ENCODE measurements at regions not wholly inside any gene's neighbourhood (a gene's known extent, or its start where the extent isn't known, plus 50 kb on each side); places are given as distances from the start of the nearest gene placed in this dataset.

- peak overlapping the region; percentile 92 for H3K27ac Mint-ChIP-seq
- DNase-seq (no peak), ATAC-seq (replicated peaks in 1 of 2) (peak; percentile 30 to 48)
- H3K4me3 Mint-ChIP-seq = peak overlapping the region; percentile 72 to 76
- H3K36me3 Mint-ChIP-seq (ENCODE audit: insufficient read depth in 2 of 2) = peaks cover 3 to 9% of the 10 kb centered on the region in 2 donors
- no peaks in the 10 kb centered on the region for H3K27me3 Mint-ChIP-seq (ENCODE audit: low read depth)
- peaks cover 0 to 1% of the 10 kb centered on the region in 2 donors for H3K9me3 Mint-ChIP-seq
- H3K4me1 Mint-ChIP-seq (ENCODE audit: low read depth) = peaks cover 61% of the 10 kb centered on the region
Measured at GRCh38 chr11:95700471-95700817, 89.1 kb downstream of the FAM76B start.

GRCh38 chr11:95699631-95700470, 89.7 kb downstream of the FAM76B start:
- peaks cover 63% of the 10 kb centered on the region for H3K4me1 Mint-ChIP-seq (ENCODE audit: low read depth)
- H3K27ac Mint-ChIP-seq = peak overlapping the region; percentile 92
- peak; percentile 65 to 67 for ATAC-seq (replicated peaks in 1 of 2)
- DNase-seq = peak in 1 of 2 donors; percentile 26
- H3K4me3 Mint-ChIP-seq = peak overlapping the region; percentile 72 to 76
- peaks cover 3 to 9% of the 10 kb centered on the region in 2 donors for H3K36me3 Mint-ChIP-seq (ENCODE audit: insufficient read depth in 2 of 2)
- peaks cover under 1 to 1% of the 10 kb centered on the region in 2 donors for H3K9me3 Mint-ChIP-seq
- no peaks in the 10 kb centered on the region for H3K27me3 Mint-ChIP-seq (ENCODE audit: low read depth)

- Mint-ChIP-seq H3K4me1 (ENCODE audit: low read depth) (peaks cover 63% of the 10 kb centered on the region), H3K36me3 (ENCODE audit: insufficient read depth in 2 of 2) (peaks cover 3 to 14% of the 10 kb centered on the region in 2 donors), H3K27ac (peak overlapping the region; percentile 92), H3K9me3 (peaks cover 1 to 3% of the 10 kb centered on the region in 2 donors), H3K27me3 (ENCODE audit: low read depth) (no peaks in the 10 kb centered on the region), H3K4me3 (peak overlapping the region; percentile 72 to 76)
- peak; percentile 57 to 67 for ATAC-seq (replicated peaks in 1 of 2)
- no peak for DNase-seq
Measured at GRCh38 chr11:95698676-95699557, 90.7 kb downstream of the FAM76B start.

- Mint-ChIP-seq H3K36me3 (ENCODE audit: insufficient read depth in 2 of 2) (peaks cover 3 to 20% of the 10 kb centered on the region in 2 donors), H3K4me1 (ENCODE audit: low read depth) (peaks cover 63% of the 10 kb centered on the region), H3K4me3 (peak overlapping the region; percentile 72 to 76), H3K27ac (peak overlapping the region; percentile 92), H3K9me3 (peaks cover 3% of the 10 kb centered on the region in 2 donors), H3K27me3 (ENCODE audit: low read depth) (no peaks in the 10 kb centered on the region)
- ATAC-seq (replicated peaks in 1 of 2) (no peak), DNase-seq (no peak)
Measured at GRCh38 chr11:95697614-95698408, 91.8 kb downstream of the FAM76B start.

GRCh38 chr11:95695181-95695580, 94.4 kb downstream of the FAM76B start:
- H3K9me3 Mint-ChIP-seq = peaks cover 3% of the 10 kb centered on the region in 2 donors
- no peak for DNase-seq
- peaks cover 47% of the 10 kb centered on the region for H3K4me1 Mint-ChIP-seq (ENCODE audit: low read depth)
- no peak overlapping the region for H3K27ac Mint-ChIP-seq
- H3K27me3 Mint-ChIP-seq (ENCODE audit: low read depth) = no peaks in the 10 kb centered on the region
- H3K4me3 Mint-ChIP-seq = no peak overlapping the region
- peaks cover 3 to 20% of the 10 kb centered on the region in 2 donors for H3K36me3 Mint-ChIP-seq (ENCODE audit: insufficient read depth in 2 of 2)
- ATAC-seq (replicated peaks in 1 of 2) = no peak

- H3K27ac Mint-ChIP-seq = no peak overlapping the region
- peaks cover 3% of the 10 kb centered on the region in 2 donors for H3K9me3 Mint-ChIP-seq
Measured at GRCh38 chr11:95693298-95693697, 96.3 kb downstream of the FAM76B start.

GRCh38 chr11:95692526-95693260, 96.9 kb downstream of the FAM76B start:
- Mint-ChIP-seq H3K9me3 (peaks cover 3% of the 10 kb centered on the region in 2 donors), H3K4me3 (no peak overlapping the region), H3K36me3 (ENCODE audit: insufficient read depth in 2 of 2) (peaks cover 5 to 18% of the 10 kb centered on the region in 2 donors), H3K27ac (no peak overlapping the region), H3K27me3 (ENCODE audit: low read depth) (no peaks in the 10 kb centered on the region), H3K4me1 (ENCODE audit: low read depth) (peaks cover 22% of the 10 kb centered on the region)
- ATAC-seq (replicated peaks in 1 of 2) (no peak), DNase-seq (no peak)

More at GRCh38 chr11:95693298-95693697, 96.3 kb downstream of the FAM76B start:
- H3K36me3 Mint-ChIP-seq (ENCODE audit: insufficient read depth in 2 of 2) = peaks cover 5 to 20% of the 10 kb centered on the region in 2 donors
- DNase-seq (no peak), ATAC-seq (replicated peaks in 1 of 2) (no peak)
- peaks cover 28% of the 10 kb centered on the region for H3K4me1 Mint-ChIP-seq (ENCODE audit: low read depth)
- no peaks in the 10 kb centered on the region for H3K27me3 Mint-ChIP-seq (ENCODE audit: low read depth)
- H3K4me3 Mint-ChIP-seq = no peak overlapping the region

- no peak overlapping the region for H3K4me3 Mint-ChIP-seq
- H3K27me3 Mint-ChIP-seq (ENCODE audit: low read depth) = no peaks in the 10 kb centered on the region
- H3K27ac Mint-ChIP-seq = no peak overlapping the region
- H3K36me3 Mint-ChIP-seq (ENCODE audit: insufficient read depth in 2 of 2) = peaks cover 2 to 11% of the 10 kb centered on the region in 2 donors
- H3K9me3 Mint-ChIP-seq = peaks cover 1 to 3% of the 10 kb centered on the region in 2 donors
- DNase-seq = no peak
- H3K4me1 Mint-ChIP-seq (ENCODE audit: low read depth) = peaks cover 17% of the 10 kb centered on the region
- ATAC-seq (replicated peaks in 1 of 2) = no peak
Measured at GRCh38 chr11:95690100-95690499, 99.5 kb downstream of the FAM76B start.

GRCh38 chr11:95688501-95689222, 100.9 kb downstream of the FAM76B start:
- ATAC-seq (replicated peaks in 1 of 2) = peak; percentile 85 to 88
- H3K9me3 Mint-ChIP-seq = no peaks in the 10 kb centered on the region
- peaks cover 2 to 3% of the 10 kb centered on the region in 2 donors for H3K36me3 Mint-ChIP-seq (ENCODE audit: insufficient read depth in 2 of 2)
- H3K4me3 Mint-ChIP-seq = no peak overlapping the region
- H3K4me1 Mint-ChIP-seq (ENCODE audit: low read depth) = peaks cover 32% of the 10 kb centered on the region
- no peak overlapping the region for H3K27ac Mint-ChIP-seq
- DNase-seq = no peak
- H3K27me3 Mint-ChIP-seq (ENCODE audit: low read depth) = no peaks in the 10 kb centered on the region

- H3K9me3 Mint-ChIP-seq = no peaks in the 10 kb centered on the region
- DNase-seq = no peak
- peaks cover 38% of the 10 kb centered on the region for H3K4me1 Mint-ChIP-seq (ENCODE audit: low read depth)
- no peak overlapping the region for H3K4me3 Mint-ChIP-seq
- peaks cover 2% of the 10 kb centered on the region in 2 donors for H3K36me3 Mint-ChIP-seq (ENCODE audit: insufficient read depth in 2 of 2)
- H3K27me3 Mint-ChIP-seq (ENCODE audit: low read depth) = no peaks in the 10 kb centered on the region
- H3K27ac Mint-ChIP-seq = no peak overlapping the region
- peak; percentile 35 to 50 for ATAC-seq (replicated peaks in 1 of 2)
Measured at GRCh38 chr11:95688015-95688414, 101.6 kb downstream of the FAM76B start.

GRCh38 chr11:95686265-95686664, 103.3 kb downstream of the FAM76B start:
- Mint-ChIP-seq H3K4me3 (no peak overlapping the region), H3K27ac (peak overlapping the region; percentile 23), H3K27me3 (ENCODE audit: low read depth) (no peaks in the 10 kb centered on the region), H3K36me3 (ENCODE audit: insufficient read depth in 2 of 2) (peaks cover 0 to 2% of the 10 kb centered on the region in 2 donors), H3K4me1 (ENCODE audit: low read depth) (peaks cover 56% of the 10 kb centered on the region), H3K9me3 (no peaks in the 10 kb centered on the region)
- DNase-seq (no peak), ATAC-seq (replicated peaks in 1 of 2) (no peak)
